Tibial artery (tissue), 4 donors: ENCODE measurements at regions not wholly inside any gene's neighbourhood (a gene's known extent, or its start where the extent isn't known, plus 50 kb on each side); places are given as distances from the start of the nearest gene placed in this dataset.

Source experiments
- DNase-seq, 2 donors: peaks; one replicate each; pipeline ENCODE4 v3.0.0-alpha.2; 2019
- H3K27ac ChIP-seq, 2 donors: fragments of 200-600 bp; sonication (generic) in 1 of 2; 1 replicate in 1 of 2; 2 replicates in 1 of 2; pipeline ENCODE4 v1.5.1; 2018 to 2019; ENCODE audit warnings: mild to moderate bottlenecking in 1 of 2
- H3K27me3 ChIP-seq, 2 donors: fragments of 200-600 bp; sonication (generic) in 1 of 2; one replicate each; pipeline versions ENCODE4 v1.5.1 to v1.6.0; 2016 to 2019
- H3K36me3 ChIP-seq, 3 donors: fragments of 200-600 bp; sonication (generic) in 2 of 3; one replicate each; pipeline ENCODE4 v1.5.1; 2016 to 2019; ENCODE audit warnings: mild to moderate bottlenecking in 2 of 3
- H3K4me1 ChIP-seq, 4 donors: fragments of 200-600 bp; sonication (generic) in 2 of 4; 1 replicate in 3 of 4; 2 replicates in 1 of 4; pipeline ENCODE4 v1.5.1; 2016 to 2019
- H3K4me3 ChIP-seq, 2 donors: fragments of 200-600 bp; sonication (generic) in 1 of 2; 1 replicate in 1 of 2; 2 replicates in 1 of 2; pipeline ENCODE4 v1.5.1; 2018 to 2019; ENCODE audit warnings: mild to moderate bottlenecking in 2 of 2
- H3K9me3 ChIP-seq, 3 donors: fragments of 200-600 bp; sonication (generic) in 1 of 3; one replicate each; pipeline ENCODE4 v1.5.1; 2016 to 2019
- CTCF ChIP-seq, 2 experiments: fragments of 200-600 bp in 1 of 2; fragments of 450-650 bp in 1 of 2; IDR thresholded peaks; one replicate each; pipeline ENCODE4 v1.5.1; 2017 to 2019; ENCODE audit warnings: antibody characterized with exemption in 2 of 2, mild to moderate bottlenecking in 1 of 2, moderate library complexity in 1 of 2
- intact Hi-C: fragments of 100-400 bp; cut with DNase I; formaldehyde crosslinking; loops from one replicate; pipeline ENCODE4 v1.15.0; 2023; ENCODE audit warnings: low total_unique reads

- Histone ChIP-seq H3K4me3 (no peak overlapping the region), H3K9me3 (peaks cover 0 to 3% (median 0%) of the 10 kb centered on the region in 3 donors), H3K27ac (no peak overlapping the region), H3K4me1 (no peaks in the 10 kb centered on the region), H3K27me3 (no peaks in the 10 kb centered on the region), H3K36me3 (no peaks in the 10 kb centered on the region)
- intact Hi-C loops = no loop called here
- no peak for DNase-seq
- no peak for TF ChIP-seq CTCF (IDR thresholded peaks at IDR 0.05)
Observed at GRCh38 chr5:26432386-26432785, 606.0 kb downstream of the CDH9 start.

GRCh38 chr5:26430323-26430722 is 608.1 kb downstream of the CDH9 start:
- Histone ChIP-seq H3K27me3 (no peaks in the 10 kb centered on the region), H3K9me3 (peaks cover 0 to 3% (median 0%) of the 10 kb centered on the region in 3 donors), H3K27ac (no peak overlapping the region), H3K4me3 (no peak overlapping the region), H3K4me1 (no peaks in the 10 kb centered on the region), H3K36me3 (no peaks in the 10 kb centered on the region)
- TF ChIP-seq CTCF (IDR thresholded peaks at IDR 0.05) = no peak
- intact Hi-C loops = no loop called here
- DNase-seq = no peak

- Histone ChIP-seq H3K36me3 (no peaks in the 10 kb centered on the region), H3K27ac (no peak overlapping the region), H3K4me1 (no peaks in the 10 kb centered on the region), H3K27me3 (no peaks in the 10 kb centered on the region), H3K4me3 (no peak overlapping the region), H3K9me3 (peaks cover 0 to 3% (median 0%) of the 10 kb centered on the region in 3 donors)
- intact Hi-C loops = no loop called here
- TF ChIP-seq CTCF (IDR thresholded peaks at IDR 0.05) = no peak
- no peak for DNase-seq
Observed at GRCh38 chr5:26427281-26427680, 611.1 kb downstream of the CDH9 start.

DNA sequence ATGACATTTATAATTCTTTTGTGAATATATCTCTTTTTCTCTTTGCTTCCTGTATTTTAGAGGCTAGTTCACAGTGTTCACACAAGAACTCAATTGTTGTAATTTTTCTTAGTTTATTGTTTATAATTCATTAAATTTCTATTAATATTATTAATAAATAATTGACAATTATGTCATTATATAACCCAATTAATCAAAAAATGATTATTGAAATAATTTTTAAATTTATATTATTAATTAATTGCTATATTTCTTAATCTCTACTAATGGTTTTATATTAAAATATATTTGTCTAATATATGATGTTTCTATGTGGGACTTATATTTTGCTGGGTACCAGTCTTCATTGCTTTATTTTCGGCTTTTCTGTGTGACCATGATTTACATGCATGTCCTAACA is 618.4 kb downstream of the CDH9 start:
- intact Hi-C loops = no loop called here
- TF ChIP-seq CTCF (IDR thresholded peaks at IDR 0.05) = no peak
- Histone ChIP-seq H3K36me3 (no peaks in the 10 kb centered on the region), H3K27ac (no peak overlapping the region), H3K4me1 (no peaks in the 10 kb centered on the region), H3K4me3 (no peak overlapping the region), H3K27me3 (no peaks in the 10 kb centered on the region), H3K9me3 (no peaks in the 10 kb centered on the region)
- DNase-seq = no peak

GRCh38 chr5:26416911-26417310 is 621.5 kb downstream of the CDH9 start:
- DNase-seq = no peak
- Histone ChIP-seq H3K9me3 (no peaks in the 10 kb centered on the region), H3K27me3 (no peaks in the 10 kb centered on the region), H3K36me3 (no peaks in the 10 kb centered on the region), H3K4me1 (no peaks in the 10 kb centered on the region), H3K4me3 (no peak overlapping the region), H3K27ac (no peak overlapping the region)
- intact Hi-C loops = no loop called here
- no peak for TF ChIP-seq CTCF (IDR thresholded peaks at IDR 0.05)
